LNCaP clone FGC (cell line): ENCODE measurements at regions not wholly inside any gene's neighbourhood (a gene's known extent, or its start where the extent isn't known, plus 50 kb on each side); places are given as distances from the start of the nearest gene placed in this dataset.
A peak's percentile ranks its signal among the peaks of the same experiment; 100 is the strongest.

Source experiments
- DNase-seq: peaks from one replicate; pipeline ENCODE4 v3.0.0-alpha.2; 2011; ENCODE audit warnings: low read depth
- H3K4me3 ChIP-seq: 2 replicates; pipeline ENCODE4 v1.5.1; 2011; ENCODE audit warnings: mild to moderate bottlenecking, low read depth, low read length, control low read depth
- CTCF ChIP-seq: IDR thresholded peaks from 2 replicates; pipeline ENCODE4 v1.5.1; 2012; ENCODE audit warnings: mild to moderate bottlenecking; ENCODE audit not compliant: control insufficient read depth, insufficient read depth; ENCODE audit errors: extremely low read depth

- no peak for DNase-seq
- H3K4me3 ChIP-seq, result no peak overlapping the region
- no peak for TF ChIP-seq CTCF
Measured at GRCh38 chr6:50123688-50124087, 74.0 kb upstream of the DEFB112 start.

- DNase-seq, result no peak
- TF ChIP-seq CTCF, result no peak
- H3K4me3 ChIP-seq, result no peak overlapping the region
Measured at GRCh38 chr6:50124572-50124971, 74.8 kb upstream of the DEFB112 start.

GRCh38 chr6:50128420-50129005 lies 78.8 kb upstream of the DEFB112 start:
- no peak for DNase-seq
- TF ChIP-seq CTCF, result no peak
- H3K4me3 ChIP-seq, result no peak overlapping the region

GRCh38 chr6:50135968-50136367 lies 86.2 kb upstream of the DEFB112 start:
- DNase-seq, result no peak
- TF ChIP-seq CTCF, result no peak
- H3K4me3 ChIP-seq, result no peak overlapping the region

GRCh38 chr6:50141100-50141499 lies 91.4 kb upstream of the DEFB112 start:
- no peak for DNase-seq
- TF ChIP-seq CTCF, result no peak
- H3K4me3 ChIP-seq, result no peak overlapping the region

GRCh38 chr6:50143011-50143719 lies 93.4 kb upstream of the DEFB112 start:
- no peak overlapping the region for H3K4me3 ChIP-seq
- TF ChIP-seq CTCF, result 0 out of 2 replicates have a peak, but pooled peaks have one; percentile 1
- DNase-seq, result no peak

GRCh38 chr6:50145125-50145524 lies 95.4 kb upstream of the DEFB112 start:
- peak; percentile 50 for TF ChIP-seq CTCF
- DNase-seq, result no peak
- no peak overlapping the region for H3K4me3 ChIP-seq
